ENCODE measurements at regions not wholly inside any gene's neighbourhood (a gene's known extent, or its start where the extent isn't known, plus 50 kb on each side); places are given as distances from the start of the nearest gene placed in this dataset.

DNA sequence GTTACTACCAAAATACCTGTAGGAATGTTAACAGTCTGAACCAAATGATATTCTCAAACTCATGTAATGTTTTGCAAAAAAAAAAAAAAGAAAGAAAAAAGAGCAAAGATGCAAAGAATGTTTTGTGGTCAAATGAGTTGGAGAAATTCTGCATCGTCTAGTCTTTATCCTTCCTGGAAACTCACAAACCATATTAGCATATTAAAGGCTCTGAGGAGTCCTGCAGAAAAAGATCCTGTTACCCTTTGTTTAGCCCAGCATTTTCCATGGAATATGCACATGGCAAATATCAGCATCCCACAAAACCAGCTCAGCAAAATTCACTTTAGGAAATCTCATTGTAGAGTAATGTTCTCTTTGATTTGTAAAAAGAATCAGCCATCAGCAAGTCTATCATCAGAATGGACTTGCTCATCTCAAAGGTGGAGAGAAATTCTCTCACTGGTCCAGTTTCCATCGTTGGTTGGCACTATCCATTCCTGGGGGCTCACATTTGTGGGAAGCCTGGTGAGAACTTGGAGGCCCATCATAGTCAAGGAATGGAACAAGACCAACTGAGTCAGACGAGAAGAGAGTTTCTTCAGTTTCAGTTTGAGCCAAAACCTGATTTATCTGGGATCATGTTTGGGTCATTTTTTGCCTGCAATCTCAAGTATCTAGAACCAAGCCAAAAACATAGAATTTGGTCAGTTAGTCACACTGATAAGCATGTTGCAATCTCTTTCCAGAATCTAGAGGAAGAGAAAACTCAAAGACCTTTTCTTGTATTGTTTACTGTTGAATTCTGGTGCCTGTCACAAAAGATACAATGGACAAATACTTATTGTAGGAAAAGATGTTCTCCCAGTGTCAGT lies 129.8 kb downstream of the TBX5 start:
- H3K36me3 ChIP-seq: no peaks in the 10 kb centered on the region
- peaks cover 0 to 4% of the 10 kb centered on the region in 2 donors for H3K4me1 ChIP-seq
- DNase-seq: no peak
- no peak overlapping the region for H3K4me3 ChIP-seq
- TF ChIP-seq, protein P1, sequence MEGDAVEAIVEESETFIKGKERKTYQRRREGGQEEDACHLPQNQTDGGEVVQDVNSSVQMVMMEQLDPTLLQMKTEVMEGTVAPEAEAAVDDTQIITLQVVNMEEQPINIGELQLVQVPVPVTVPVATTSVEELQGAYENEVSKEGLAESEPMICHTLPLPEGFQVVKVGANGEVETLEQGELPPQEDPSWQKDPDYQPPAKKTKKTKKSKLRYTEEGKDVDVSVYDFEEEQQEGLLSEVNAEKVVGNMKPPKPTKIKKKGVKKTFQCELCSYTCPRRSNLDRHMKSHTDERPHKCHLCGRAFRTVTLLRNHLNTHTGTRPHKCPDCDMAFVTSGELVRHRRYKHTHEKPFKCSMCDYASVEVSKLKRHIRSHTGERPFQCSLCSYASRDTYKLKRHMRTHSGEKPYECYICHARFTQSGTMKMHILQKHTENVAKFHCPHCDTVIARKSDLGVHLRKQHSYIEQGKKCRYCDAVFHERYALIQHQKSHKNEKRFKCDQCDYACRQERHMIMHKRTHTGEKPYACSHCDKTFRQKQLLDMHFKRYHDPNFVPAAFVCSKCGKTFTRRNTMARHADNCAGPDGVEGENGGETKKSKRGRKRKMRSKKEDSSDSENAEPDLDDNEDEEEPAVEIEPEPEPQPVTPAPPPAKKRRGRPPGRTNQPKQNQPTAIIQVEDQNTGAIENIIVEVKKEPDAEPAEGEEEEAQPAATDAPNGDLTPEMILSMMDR (IDR thresholded peaks at IDR 0.05): no peak
- TF ChIP-seq POLR2A (IDR thresholded peaks at IDR 0.05): no peak
- H3K27me3 ChIP-seq: no peaks in the 10 kb centered on the region
- no peak overlapping the region for H3K27ac ChIP-seq
- intact Hi-C loops (cut with DNase I; ENCODE audit: low total_unique reads): no loop called here
- H3K9me3 ChIP-seq: no peaks in the 10 kb centered on the region

DNA sequence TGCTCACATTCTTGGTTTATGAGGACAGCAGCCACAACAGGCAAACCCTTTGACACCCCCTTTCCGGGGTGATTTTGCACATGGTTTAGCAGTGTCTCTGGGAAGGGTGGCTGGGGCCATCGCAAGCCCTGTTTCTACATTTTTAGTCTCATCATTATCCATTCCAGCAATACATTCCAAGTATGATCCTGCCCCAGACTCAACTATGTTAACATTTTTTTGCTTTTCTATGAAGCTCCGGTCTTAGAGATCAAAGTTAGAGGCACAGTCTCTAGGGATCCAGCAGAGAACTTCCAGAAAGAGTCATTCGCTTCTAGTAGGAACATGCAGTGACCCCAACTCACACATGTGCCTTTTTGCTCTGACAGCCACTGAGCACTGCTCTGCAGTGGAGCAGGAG lies 130.9 kb downstream of the TBX5 start:
- intact Hi-C loops (cut with DNase I; ENCODE audit: low total_unique reads): no loop called here

DNA sequence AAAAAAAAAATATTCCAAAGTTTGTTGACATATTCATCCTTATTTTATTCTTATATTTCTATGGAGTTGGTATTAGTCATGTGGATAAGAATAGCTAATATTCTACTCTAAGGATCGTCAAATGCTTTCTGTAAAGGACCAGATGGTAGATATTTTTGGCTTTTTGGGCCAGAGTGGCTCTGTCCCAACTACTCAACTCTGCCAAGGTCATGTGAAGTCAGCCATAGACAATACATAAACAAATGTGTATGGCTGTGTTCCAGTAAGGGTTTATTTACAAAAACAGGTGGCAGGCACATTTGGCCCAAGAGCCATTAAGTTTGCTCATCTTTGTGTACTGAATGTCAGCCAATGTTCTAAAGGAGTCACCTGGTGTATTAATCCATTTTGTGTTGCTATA lies 131.8 kb downstream of the TBX5 start:
- intact Hi-C loops (cut with DNase I; ENCODE audit: low total_unique reads): no loop called here
- DNase-seq: no peak
- H3K4me3 ChIP-seq: no peak overlapping the region
- H3K36me3 ChIP-seq: no peaks in the 10 kb centered on the region
- no peaks in the 10 kb centered on the region for H3K27me3 ChIP-seq
- no peak for TF ChIP-seq POLR2A (IDR thresholded peaks at IDR 0.05)
- TF ChIP-seq, protein P1 (IDR thresholded peaks at IDR 0.05): no peak
- H3K9me3 ChIP-seq: no peaks in the 10 kb centered on the region
- peaks cover 0 to 4% of the 10 kb centered on the region in 2 donors for H3K4me1 ChIP-seq
- H3K27ac ChIP-seq: no peak overlapping the region

More for the DNA sequence above, 130.9 kb downstream of the TBX5 start:
- DNase-seq: no peak
- Histone ChIP-seq H3K4me3 (no peak overlapping the region), H3K4me1 (peaks cover 0 to 4% of the 10 kb centered on the region in 2 donors), H3K9me3 (no peaks in the 10 kb centered on the region), H3K27ac (no peak overlapping the region), H3K36me3 (no peaks in the 10 kb centered on the region), H3K27me3 (no peaks in the 10 kb centered on the region)
- TF ChIP-seq, protein P1 (IDR thresholded peaks at IDR 0.05): no peak
- TF ChIP-seq POLR2A (IDR thresholded peaks at IDR 0.05): no peak

DNA sequence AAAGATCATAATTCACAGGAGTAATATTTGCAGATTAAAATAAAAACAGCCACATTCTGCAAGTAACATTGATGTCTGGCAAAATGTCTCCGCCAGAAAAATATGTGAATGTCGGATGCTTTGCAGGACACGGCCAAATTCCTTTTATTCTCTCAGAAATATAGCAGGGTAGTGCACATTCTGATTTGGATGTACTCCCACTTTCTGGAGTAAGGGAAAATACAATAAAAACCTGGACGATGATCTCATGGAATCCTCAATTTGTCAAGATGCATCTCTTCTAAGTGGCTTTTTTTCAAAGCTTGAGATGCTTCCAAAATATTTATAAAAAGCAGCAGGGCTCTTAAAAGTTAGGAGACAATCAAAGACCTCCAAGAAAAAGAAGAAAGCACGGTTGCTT lies 133.3 kb downstream of the TBX5 start:
- intact Hi-C loops (cut with DNase I; ENCODE audit: low total_unique reads): no loop called here
- Histone ChIP-seq H3K27ac (no peak overlapping the region), H3K9me3 (no peaks in the 10 kb centered on the region), H3K36me3 (no peaks in the 10 kb centered on the region), H3K4me1 (peaks cover 0 to 4% of the 10 kb centered on the region in 2 donors), H3K27me3 (no peaks in the 10 kb centered on the region), H3K4me3 (no peak overlapping the region)
- TF ChIP-seq POLR2A (IDR thresholded peaks at IDR 0.05): no peak
- TF ChIP-seq, protein P1 (IDR thresholded peaks at IDR 0.05): no peak
- DNase-seq: no peak

DNA sequence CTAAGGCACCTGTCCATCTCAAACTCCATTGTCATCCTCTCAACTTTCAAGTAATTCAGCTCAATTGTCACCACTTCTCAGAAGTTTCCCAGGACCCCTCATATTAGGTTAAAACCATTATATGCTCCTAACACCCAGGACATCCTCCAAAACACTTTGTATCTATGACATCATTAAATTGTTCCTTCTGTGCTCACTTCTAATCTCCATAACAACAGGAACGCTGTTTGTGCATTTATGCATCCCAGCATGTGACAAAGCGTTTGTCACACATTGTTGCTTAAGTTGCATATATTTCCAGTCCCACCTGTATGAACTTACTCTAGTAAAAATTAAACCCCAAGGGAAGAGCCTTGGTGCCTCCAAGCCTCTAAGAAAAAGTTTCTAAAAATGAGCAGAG lies 133.9 kb downstream of the TBX5 start:
- no peak overlapping the region for H3K27ac ChIP-seq
- peaks cover 0 to 4% of the 10 kb centered on the region in 2 donors for H3K4me1 ChIP-seq
- H3K9me3 ChIP-seq: no peaks in the 10 kb centered on the region
- DNase-seq: no peak
- no peaks in the 10 kb centered on the region for H3K36me3 ChIP-seq
- intact Hi-C loops (cut with DNase I; ENCODE audit: low total_unique reads): no loop called here
- TF ChIP-seq POLR2A (IDR thresholded peaks at IDR 0.05): no peak
- TF ChIP-seq, protein P1 (IDR thresholded peaks at IDR 0.05): no peak
- H3K4me3 ChIP-seq: no peak overlapping the region
- no peaks in the 10 kb centered on the region for H3K27me3 ChIP-seq

All from uterus (tissue), 3 donors.